Liver (tissue), 3 donors: ENCODE measurements at regions not wholly inside any gene's neighbourhood (a gene's known extent, or its start where the extent isn't known, plus 50 kb on each side); places are given as distances from the start of the nearest gene placed in this dataset.

Experiments
- EGR1 ChIP-seq, 2 donors: IDR thresholded peaks; 2 replicates each; pipeline ENCODE4 v1.6.1; 2016 to 2018; ENCODE audit warnings: antibody characterized with exemption in 2 of 2, low read depth in 2 of 2
- FOXA2 ChIP-seq: IDR thresholded peaks from 2 replicates; pipeline ENCODE4 v1.6.1; 2016; ENCODE audit warnings: antibody characterized with exemption
- GABPA ChIP-seq, 2 donors: IDR thresholded peaks in 1 of 2; conservative IDR thresholded peaks in 1 of 2; 2 replicates each; pipeline ENCODE4 v1.6.1; 2016; ENCODE audit warnings: antibody characterized with exemption in 2 of 2, mild to moderate bottlenecking in 1 of 2, moderate library complexity in 1 of 2
- JUND ChIP-seq, 2 donors: IDR thresholded peaks; 2 replicates each; pipeline ENCODE4 v1.6.1; 2016; ENCODE audit warnings: antibody characterized with exemption in 2 of 2
- RAD21 ChIP-seq, 2 donors: IDR thresholded peaks; 2 replicates each; pipeline ENCODE4 v1.6.1; 2016; ENCODE audit warnings: antibody characterized with exemption in 2 of 2, mild to moderate bottlenecking in 2 of 2
- SP1 ChIP-seq: IDR thresholded peaks from 2 replicates; pipeline ENCODE4 v1.6.1; 2018; ENCODE audit warnings: antibody characterized with exemption, mild to moderate bottlenecking
- TAF1 ChIP-seq: conservative IDR thresholded peaks from 2 replicates; pipeline ENCODE4 v1.6.1; 2016; ENCODE audit warnings: antibody characterized with exemption, mild to moderate bottlenecking
- YY1 ChIP-seq: IDR thresholded peaks from 2 replicates; pipeline ENCODE4 v1.6.1; 2016; ENCODE audit warnings: antibody characterized with exemption, mild to moderate bottlenecking
- TF ChIP-seq, protein P1 (sequence below): fragments of 150-350 bp; IDR thresholded peaks from 2 replicates; pipeline ENCODE4 v1.5.1; 2017; ENCODE audit warnings: improper control_type of control experiment, low read depth, low read length; ENCODE audit not compliant: missing input control
- TF ChIP-seq, protein P2 (sequence below): IDR thresholded peaks from 2 replicates; pipeline ENCODE4 v1.6.1; 2016; ENCODE audit warnings: antibody characterized with exemption, mild to moderate bottlenecking
- TF ChIP-seq, protein P3 (sequence below): IDR thresholded peaks from 2 replicates; pipeline ENCODE4 v1.6.1; 2016; ENCODE audit warnings: antibody characterized with exemption
- donor health status: healthy.
- donor health status: healthy.

DNA sequence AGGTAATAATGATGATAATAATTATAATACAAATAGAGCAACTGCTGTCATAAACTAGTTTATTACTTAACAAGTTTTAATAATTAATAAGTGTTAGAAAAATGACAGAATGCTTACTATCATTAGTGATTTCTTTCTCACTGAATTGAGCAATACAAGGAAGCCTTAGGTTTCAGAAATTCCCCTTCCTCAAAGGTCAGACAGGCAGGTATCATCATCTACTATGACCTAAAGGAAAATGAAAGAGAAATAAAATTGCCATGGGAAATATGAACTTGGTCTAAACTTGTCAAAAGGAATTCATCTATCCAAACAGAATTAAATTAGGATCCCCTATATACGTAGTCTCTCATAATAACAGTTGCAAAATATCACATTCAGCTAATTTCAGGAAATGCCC, 56.3 kb upstream of the SLC7A11 start:
- TF ChIP-seq, protein P1, sequence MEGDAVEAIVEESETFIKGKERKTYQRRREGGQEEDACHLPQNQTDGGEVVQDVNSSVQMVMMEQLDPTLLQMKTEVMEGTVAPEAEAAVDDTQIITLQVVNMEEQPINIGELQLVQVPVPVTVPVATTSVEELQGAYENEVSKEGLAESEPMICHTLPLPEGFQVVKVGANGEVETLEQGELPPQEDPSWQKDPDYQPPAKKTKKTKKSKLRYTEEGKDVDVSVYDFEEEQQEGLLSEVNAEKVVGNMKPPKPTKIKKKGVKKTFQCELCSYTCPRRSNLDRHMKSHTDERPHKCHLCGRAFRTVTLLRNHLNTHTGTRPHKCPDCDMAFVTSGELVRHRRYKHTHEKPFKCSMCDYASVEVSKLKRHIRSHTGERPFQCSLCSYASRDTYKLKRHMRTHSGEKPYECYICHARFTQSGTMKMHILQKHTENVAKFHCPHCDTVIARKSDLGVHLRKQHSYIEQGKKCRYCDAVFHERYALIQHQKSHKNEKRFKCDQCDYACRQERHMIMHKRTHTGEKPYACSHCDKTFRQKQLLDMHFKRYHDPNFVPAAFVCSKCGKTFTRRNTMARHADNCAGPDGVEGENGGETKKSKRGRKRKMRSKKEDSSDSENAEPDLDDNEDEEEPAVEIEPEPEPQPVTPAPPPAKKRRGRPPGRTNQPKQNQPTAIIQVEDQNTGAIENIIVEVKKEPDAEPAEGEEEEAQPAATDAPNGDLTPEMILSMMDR = no peak
- TF ChIP-seq, protein P2, sequence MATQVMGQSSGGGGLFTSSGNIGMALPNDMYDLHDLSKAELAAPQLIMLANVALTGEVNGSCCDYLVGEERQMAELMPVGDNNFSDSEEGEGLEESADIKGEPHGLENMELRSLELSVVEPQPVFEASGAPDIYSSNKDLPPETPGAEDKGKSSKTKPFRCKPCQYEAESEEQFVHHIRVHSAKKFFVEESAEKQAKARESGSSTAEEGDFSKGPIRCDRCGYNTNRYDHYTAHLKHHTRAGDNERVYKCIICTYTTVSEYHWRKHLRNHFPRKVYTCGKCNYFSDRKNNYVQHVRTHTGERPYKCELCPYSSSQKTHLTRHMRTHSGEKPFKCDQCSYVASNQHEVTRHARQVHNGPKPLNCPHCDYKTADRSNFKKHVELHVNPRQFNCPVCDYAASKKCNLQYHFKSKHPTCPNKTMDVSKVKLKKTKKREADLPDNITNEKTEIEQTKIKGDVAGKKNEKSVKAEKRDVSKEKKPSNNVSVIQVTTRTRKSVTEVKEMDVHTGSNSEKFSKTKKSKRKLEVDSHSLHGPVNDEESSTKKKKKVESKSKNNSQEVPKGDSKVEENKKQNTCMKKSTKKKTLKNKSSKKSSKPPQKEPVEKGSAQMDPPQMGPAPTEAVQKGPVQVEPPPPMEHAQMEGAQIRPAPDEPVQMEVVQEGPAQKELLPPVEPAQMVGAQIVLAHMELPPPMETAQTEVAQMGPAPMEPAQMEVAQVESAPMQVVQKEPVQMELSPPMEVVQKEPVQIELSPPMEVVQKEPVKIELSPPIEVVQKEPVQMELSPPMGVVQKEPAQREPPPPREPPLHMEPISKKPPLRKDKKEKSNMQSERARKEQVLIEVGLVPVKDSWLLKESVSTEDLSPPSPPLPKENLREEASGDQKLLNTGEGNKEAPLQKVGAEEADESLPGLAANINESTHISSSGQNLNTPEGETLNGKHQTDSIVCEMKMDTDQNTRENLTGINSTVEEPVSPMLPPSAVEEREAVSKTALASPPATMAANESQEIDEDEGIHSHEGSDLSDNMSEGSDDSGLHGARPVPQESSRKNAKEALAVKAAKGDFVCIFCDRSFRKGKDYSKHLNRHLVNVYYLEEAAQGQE = no peak
- TF ChIP-seq GABPA (IDR thresholded peaks at IDR 0.05 in 1 of 2, conservative IDR thresholded peaks at IDR 0.05 in 1 of 2) (no peak), JUND (IDR thresholded peaks at IDR 0.05) (no peak), TAF1 (no peak), YY1 (no peak), FOXA2 (no peak), EGR1 (IDR thresholded peaks at IDR 0.05; ENCODE audit: low read depth in 2 of 2) (no peak), SP1 (no peak), RAD21 (IDR thresholded peaks at IDR 0.05) (no peak)
- TF ChIP-seq, protein P3, sequence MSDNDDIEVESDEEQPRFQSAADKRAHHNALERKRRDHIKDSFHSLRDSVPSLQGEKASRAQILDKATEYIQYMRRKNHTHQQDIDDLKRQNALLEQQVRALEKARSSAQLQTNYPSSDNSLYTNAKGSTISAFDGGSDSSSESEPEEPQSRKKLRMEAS = no peak
